Stimulated activated CD4-positive, alpha-beta T cell treated with anti-CD3 and anti-CD28 coated beads, TNF-alpha, amount 100 ng/mL, for 4 hours (primary cell): ENCODE measurements at regions not wholly inside any gene's neighbourhood (a gene's known extent, or its start where the extent isn't known, plus 50 kb on each side); places are given as distances from the start of the nearest gene placed in this dataset.

Source experiments
- DNase-seq, 3 experiments: peaks; one replicate each; pipeline ENCODE4 v3.0.0-alpha.2; 2020; ENCODE audit warnings: low read depth in 3 of 3

DNA sequence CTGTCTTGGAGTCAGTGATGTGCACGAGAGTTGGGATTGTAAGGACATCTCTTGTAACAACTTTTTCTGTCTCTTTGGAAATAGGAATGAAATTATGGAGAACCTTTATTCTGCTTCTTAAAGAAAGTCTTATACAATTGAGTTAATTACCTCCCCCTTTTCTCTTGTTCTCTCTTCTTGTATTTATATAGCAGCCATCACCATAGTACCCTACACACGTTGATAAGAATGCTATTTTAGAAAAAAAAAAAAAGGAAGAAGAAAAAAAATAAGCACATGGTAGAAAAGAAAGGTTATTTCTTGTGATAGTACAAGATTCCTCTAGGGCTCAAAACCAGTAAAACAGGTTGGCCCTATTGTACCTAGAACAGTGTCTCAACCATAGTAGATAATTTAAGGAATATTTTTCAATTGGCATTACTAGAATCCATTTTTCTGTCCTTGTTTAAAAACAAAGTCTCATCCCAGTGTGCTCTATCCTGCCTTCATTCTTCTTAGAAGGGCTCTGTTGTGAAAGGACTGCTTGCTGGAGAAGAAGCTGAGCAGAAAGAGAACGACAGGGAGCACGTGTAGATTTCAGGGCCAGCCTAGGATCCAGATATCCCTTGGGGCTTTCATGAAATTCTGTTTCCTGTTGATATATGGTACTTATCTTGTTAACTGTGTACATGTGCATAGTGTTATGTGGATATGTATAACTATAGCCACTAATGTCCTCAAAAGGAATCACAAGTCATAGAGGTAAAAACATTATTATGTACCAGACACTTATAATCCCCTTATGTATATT, 392.3 kb upstream of the MEF2C start:
- DNase-seq: no peak

GRCh38 chr5:89273289-89273688, 390.3 kb upstream of the MEF2C start:
- no peak for DNase-seq

DNA sequence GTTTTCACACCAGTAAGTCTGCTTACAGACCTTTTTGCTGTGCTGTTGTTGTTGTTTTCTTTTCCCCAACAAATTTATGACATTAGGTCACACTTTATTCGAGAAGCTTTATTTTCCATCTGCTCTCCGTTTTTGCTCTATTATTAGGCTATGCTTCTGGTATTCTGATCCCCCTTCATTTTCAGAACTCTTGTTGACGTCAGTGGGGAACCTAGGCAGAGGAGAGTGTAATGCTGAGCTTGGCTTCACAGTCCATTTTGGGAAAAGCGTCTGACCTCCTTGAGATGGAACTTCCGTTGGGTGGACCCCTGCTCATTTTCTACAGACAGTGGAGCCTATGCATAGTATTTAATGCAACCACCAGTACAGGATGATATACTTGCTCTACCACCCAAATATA, 387.9 kb upstream of the MEF2C start:
- no peak for DNase-seq

DNA sequence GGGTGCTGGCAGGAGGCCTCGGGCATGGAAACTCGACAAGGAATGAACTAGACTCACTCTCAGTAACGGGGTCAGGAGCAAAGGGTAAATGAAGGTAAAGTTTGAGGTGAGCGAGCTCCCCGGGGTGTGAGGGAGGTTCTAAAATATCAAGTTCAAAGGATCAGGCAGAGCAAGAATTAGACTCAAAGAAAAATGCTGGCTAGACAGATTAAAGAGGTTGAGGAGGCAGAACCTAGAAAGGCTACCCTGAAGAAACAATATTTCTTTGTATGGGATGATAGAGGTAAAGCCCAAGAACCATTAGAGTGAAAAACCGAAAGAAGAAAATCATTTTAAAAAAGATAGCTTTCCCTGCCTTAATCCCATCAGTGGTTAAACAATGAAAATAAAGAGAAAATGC, 386.7 kb upstream of the MEF2C start:
- DNase-seq: no peak

DNA sequence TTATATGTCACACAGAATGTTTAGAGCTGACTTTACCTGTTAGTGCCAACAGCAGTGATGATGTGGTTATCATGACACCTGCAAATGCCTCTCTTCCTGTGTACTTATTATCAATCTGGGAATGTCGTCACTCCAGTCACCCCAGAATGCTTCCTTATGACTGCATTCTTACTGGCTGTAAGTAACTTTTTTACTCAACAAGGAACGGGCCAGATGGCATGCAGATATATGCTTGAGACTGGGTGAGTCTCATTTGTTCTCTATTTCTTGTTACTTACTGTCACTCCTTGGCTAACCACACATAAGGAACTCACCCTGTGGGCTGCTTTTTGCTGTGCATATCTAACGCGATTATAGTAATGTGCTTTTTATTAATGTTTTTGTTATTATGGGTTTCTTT, 385.5 kb upstream of the MEF2C start:
- no peak for DNase-seq

GRCh38 chr5:89267788-89268187, 384.8 kb upstream of the MEF2C start:
- no peak for DNase-seq

DNA sequence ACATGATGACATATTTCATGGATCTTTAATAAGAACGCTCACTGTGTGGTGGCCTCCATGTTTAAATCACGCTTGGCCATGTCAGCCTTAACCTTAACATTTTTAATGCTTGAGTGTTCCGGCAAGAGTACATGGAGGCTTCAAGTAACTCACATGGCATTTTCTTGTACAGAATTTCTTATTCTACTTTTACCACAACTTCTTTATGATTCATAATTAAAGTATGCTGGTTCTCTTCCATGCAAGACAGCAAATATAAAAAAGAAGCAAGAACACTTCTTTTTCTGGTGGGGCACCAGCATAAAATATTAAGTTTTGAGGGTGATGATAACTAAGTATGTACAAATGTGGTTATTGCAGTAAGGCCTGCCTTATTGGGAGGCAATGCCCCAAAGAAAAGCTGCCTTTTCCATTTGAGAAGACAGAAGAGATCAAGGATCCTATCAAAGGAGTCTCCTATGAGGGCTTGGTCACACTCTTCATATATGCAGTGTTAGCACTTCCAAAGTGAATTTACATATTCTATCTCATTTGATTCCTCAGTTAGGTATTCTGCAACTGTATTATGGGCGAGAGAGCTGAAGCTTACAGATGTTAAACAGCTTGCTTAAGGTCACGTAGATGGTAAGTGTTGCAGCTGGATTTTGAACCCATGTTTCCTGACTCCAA, 382.7 kb upstream of the MEF2C start:
- DNase-seq: no peak

DNA sequence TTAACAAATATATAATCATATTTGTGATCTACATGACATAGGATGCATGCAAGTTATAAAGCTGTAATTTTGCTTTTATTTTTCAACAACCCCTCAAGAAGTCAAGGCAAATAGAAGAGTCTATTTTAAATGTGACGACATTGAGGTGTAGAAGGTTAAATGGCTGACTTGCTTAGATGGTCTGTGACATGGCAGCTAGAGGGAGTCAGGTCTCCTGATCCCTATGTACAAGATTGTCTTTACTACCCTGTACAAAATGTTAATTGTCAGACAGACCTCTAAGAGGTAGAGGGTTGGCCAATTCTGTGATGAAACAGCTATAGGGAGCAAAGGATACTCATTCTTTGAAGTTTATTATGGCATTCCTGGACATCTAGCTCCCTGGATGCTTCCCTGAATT, 380.9 kb upstream of the MEF2C start:
- no peak for DNase-seq

GRCh38 chr5:89262030-89262429, 379.0 kb upstream of the MEF2C start:
- no peak for DNase-seq

DNA sequence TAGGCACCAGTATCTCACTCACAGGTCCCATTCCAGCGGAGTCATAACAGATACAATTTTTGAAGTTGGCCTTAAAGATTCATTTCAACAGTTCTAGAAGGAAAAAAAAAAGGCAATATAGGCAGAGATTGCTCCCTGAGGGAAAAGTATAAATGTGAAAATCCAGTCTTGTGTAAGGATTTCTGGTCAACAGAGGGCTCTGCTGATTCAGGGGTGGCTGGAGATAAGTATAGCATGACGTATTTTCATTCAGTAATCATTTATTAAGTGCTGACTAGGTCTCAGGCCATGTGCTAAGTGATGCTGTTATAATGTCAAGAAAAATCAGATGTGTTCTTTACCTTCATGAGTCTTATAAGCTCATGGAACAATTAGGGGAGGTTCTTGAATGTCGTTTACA, 377.3 kb upstream of the MEF2C start:
- no peak for DNase-seq

- DNase-seq: no peak
These were observed 373.0 kb upstream of the MEF2C start for GRCh38 chr5:89255845-89256463.

- DNase-seq: no peak
These were observed 370.8 kb upstream of the MEF2C start for GRCh38 chr5:89253666-89254352.

DNA sequence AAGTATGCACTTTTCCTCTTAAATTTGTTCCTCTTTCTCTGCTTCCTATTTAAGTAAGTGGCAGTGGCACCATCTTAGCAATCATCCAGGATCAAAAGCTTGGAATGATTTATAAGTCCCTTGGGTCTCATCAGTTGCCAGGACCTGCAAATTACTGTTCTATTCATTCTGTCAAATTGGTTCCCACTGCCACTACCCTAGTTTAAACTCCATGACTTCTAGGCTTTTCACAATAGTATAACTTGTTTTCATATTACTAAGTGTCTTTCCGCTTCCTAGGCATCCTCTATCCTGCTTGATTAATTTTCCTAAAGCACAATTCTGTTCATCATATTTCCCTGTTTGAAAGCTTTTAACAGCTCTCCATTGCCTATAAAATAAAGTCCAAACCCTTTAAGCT, 363.9 kb upstream of the MEF2C start:
- DNase-seq: no peak

- no peak for DNase-seq
These were observed 363.3 kb upstream of the MEF2C start for GRCh38 chr5:89246252-89246651.

DNA sequence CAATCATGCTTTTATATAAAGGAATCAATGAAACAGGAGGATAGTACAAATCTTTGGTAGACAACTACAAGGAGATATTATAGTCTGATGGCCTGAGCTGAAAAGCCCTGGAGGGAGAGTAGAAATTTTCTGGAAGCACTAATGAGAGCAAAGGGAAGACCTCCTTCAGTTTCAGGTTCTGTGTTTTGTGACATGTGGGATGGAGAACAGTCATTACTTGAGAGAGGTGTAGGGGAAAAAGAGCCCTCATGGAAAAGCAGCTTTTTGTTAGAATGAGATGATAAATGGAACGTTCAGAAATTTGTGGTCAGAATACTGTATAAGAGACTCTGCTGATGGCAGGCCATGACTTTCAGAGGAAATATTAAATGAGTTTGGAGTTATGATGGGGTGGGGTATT, 360.6 kb upstream of the MEF2C start:
- no peak for DNase-seq

DNA sequence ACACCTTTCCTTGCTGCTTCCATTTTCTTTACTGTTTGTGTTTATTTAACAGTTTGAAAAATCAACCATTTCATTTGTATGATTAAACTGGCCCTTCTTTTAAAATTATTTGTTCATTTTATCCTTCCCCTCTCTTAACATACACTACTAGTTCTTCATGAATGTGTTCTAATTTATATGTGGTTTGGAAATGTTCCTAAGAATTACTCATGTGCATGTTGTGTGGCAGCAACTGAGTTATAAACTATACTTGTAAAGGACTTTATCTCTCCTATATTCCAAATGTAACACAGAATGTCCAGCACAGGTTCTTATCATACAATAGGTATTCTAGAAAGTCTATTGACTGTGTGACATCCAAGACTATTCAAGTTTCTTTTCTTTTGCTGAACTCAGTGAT, 358.2 kb upstream of the MEF2C start:
- DNase-seq: no peak

GRCh38 chr5:89236900-89237299, 353.9 kb upstream of the MEF2C start:
- DNase-seq: no peak

GRCh38 chr5:89233462-89233861, 350.5 kb upstream of the MEF2C start:
- DNase-seq: no peak

DNA sequence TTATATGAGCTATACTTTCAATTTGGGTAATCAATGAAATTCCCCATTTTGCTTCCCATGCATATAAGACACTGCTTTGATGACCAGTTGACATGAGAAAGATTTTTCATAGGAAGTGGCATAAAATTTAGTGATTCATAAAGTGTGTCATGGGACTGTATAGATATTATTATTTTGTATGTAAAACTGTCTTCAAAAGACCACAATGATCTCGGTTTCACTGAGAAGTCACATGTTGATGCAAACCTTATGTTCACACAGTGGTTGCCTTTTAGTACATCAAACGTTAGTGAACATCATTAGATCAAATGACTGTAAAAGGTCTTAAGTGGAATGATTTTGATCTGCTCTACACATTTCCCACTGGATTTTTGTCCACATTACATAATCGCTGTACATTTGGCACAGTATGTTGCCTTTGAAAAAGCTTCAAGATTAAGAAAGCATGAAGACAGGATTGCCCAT, 349.2 kb upstream of the MEF2C start:
- DNase-seq: no peak

- no peak for DNase-seq
These were observed 347.2 kb upstream of the MEF2C start for GRCh38 chr5:89230178-89230577.

DNA sequence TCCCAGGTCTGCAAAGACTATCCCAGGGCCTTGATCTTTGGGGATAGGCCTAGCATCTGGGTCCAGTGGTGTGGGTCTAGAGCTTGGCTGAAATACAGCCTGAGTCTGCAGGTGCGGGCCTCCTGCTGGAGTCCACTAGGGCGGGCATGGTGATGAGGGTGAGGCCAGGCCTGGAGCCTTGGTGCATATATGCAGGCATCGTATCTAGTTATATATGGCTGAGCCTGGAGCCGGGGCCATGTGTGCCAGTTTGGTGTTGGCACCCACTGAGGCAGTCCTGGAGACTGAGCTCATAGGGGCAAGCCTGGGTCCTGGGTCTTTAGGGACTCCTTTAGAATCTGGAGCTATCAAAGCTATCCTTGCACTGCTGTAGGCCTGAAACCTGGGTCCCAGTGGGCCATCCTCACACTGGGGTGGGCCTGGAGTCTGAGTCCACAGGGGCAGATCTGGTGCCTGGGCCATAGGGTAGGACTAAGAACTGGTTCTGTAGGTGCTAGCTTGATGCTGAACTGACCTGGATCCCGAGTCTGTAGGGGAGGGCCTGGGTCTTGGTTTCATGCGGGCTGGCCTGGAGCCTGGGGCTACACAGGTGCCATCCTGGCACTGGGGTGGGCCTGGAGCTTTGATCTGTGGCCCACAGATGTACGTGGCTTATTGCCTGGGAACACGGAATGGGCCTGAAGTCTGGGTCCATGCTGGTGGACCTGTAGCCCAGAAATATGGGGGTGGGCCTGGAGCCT, 346.5 kb upstream of the MEF2C start:
- no peak for DNase-seq

DNA sequence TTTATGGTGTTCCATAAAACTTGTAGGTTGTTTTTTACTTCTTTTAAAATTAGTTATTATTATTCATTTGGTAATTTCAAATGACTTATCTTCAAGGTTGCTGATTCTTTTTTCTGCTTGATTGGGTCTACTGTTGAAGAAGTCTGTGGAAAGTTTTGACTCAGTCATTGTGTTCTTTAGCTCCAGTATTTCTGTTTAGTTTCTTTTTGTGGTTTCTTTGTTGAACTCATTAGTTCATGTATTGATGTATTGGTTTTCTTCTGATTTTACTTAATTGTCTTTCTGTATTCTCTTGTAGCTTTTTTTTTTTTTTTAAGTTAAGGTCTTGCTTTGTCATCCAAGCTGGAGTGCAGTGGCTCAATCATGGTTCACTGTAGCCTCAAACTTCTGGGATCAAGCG, 345.4 kb upstream of the MEF2C start:
- DNase-seq: no peak
